ENCODE measurements at regions not wholly inside any gene's neighbourhood (a gene's known extent, or its start where the extent isn't known, plus 50 kb on each side); places are given as distances from the start of the nearest gene placed in this dataset.

DNA sequence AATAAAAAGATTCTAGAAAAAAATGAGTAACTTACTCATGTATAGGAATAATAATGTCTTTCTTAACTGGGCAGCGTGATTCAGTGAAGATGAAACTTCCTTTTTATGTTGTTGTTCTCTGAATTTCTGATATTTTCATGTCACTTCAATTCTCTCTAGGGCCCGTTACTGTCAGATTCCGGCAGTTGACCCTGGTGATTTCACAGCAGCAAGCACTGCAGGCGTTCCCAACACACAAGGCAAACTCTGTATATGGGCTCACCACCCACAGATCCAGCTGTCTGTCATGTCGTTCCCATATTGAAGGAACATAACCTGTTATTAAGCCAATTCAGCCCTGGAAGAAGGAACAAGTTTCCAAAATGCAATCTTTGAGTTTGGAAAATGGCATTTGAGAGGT is 288.3 kb upstream of the GALNTL6 start:
- TF ChIP-seq, protein P1, sequence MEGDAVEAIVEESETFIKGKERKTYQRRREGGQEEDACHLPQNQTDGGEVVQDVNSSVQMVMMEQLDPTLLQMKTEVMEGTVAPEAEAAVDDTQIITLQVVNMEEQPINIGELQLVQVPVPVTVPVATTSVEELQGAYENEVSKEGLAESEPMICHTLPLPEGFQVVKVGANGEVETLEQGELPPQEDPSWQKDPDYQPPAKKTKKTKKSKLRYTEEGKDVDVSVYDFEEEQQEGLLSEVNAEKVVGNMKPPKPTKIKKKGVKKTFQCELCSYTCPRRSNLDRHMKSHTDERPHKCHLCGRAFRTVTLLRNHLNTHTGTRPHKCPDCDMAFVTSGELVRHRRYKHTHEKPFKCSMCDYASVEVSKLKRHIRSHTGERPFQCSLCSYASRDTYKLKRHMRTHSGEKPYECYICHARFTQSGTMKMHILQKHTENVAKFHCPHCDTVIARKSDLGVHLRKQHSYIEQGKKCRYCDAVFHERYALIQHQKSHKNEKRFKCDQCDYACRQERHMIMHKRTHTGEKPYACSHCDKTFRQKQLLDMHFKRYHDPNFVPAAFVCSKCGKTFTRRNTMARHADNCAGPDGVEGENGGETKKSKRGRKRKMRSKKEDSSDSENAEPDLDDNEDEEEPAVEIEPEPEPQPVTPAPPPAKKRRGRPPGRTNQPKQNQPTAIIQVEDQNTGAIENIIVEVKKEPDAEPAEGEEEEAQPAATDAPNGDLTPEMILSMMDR (IDR thresholded peaks at IDR 0.05): no peak
- TF ChIP-seq POLR2A (IDR thresholded peaks at IDR 0.05; ENCODE audit: low read length) (no peak), JUN (IDR thresholded peaks at IDR 0.05) (no peak), JUNB (IDR thresholded peaks at IDR 0.05) (no peak), MAZ (IDR thresholded peaks at IDR 0.05; ENCODE audit: borderline replicate concordance, low read depth, low read length) (no peak)
- TF ChIP-seq, protein P2, sequence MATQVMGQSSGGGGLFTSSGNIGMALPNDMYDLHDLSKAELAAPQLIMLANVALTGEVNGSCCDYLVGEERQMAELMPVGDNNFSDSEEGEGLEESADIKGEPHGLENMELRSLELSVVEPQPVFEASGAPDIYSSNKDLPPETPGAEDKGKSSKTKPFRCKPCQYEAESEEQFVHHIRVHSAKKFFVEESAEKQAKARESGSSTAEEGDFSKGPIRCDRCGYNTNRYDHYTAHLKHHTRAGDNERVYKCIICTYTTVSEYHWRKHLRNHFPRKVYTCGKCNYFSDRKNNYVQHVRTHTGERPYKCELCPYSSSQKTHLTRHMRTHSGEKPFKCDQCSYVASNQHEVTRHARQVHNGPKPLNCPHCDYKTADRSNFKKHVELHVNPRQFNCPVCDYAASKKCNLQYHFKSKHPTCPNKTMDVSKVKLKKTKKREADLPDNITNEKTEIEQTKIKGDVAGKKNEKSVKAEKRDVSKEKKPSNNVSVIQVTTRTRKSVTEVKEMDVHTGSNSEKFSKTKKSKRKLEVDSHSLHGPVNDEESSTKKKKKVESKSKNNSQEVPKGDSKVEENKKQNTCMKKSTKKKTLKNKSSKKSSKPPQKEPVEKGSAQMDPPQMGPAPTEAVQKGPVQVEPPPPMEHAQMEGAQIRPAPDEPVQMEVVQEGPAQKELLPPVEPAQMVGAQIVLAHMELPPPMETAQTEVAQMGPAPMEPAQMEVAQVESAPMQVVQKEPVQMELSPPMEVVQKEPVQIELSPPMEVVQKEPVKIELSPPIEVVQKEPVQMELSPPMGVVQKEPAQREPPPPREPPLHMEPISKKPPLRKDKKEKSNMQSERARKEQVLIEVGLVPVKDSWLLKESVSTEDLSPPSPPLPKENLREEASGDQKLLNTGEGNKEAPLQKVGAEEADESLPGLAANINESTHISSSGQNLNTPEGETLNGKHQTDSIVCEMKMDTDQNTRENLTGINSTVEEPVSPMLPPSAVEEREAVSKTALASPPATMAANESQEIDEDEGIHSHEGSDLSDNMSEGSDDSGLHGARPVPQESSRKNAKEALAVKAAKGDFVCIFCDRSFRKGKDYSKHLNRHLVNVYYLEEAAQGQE (IDR thresholded peaks at IDR 0.05): no peak

Data from A549 (cell line).